KMS-11 (cell line): ENCODE measurements at regions not wholly inside any gene's neighbourhood (a gene's known extent, or its start where the extent isn't known, plus 50 kb on each side); places are given as distances from the start of the nearest gene placed in this dataset.
"Not testable (repeated sequence)": the region's sequence is repeated elsewhere in the genome, so short reads cannot be mapped to it uniquely, and the experiment has no call there.

Experiments used
- H2AFZ ChIP-seq: fragments of 200-600 bp; sonication (generic); 2 replicates; pipeline ENCODE4 v1.6.1; 2016; ENCODE audit warnings: antibody characterized with exemption, mixed run types, low read depth
- H3K27ac ChIP-seq: fragments of 200-600 bp; sonication (generic); 2 replicates; pipeline ENCODE4 v1.6.1; 2016; ENCODE audit warnings: mild to moderate bottlenecking, mixed run types
- H3K27me3 ChIP-seq: fragments of 200-600 bp; sonication (generic); 2 replicates; pipeline ENCODE4 v1.6.1; 2017; ENCODE audit warnings: mild to moderate bottlenecking, low read depth, mixed run types, moderate library complexity; ENCODE audit not compliant: insufficient read depth
- H3K36me3 ChIP-seq: fragments of 200-600 bp; sonication (generic); 2 replicates; pipeline ENCODE4 v1.6.1; 2017; ENCODE audit warnings: mild to moderate bottlenecking, mixed run types; ENCODE audit not compliant: insufficient read depth
- H3K4me1 ChIP-seq: fragments of 200-600 bp; sonication (generic); 2 replicates; pipeline ENCODE4 v1.6.1; 2016; ENCODE audit warnings: mild to moderate bottlenecking, low read depth, mixed run types; ENCODE audit not compliant: poor library complexity, severe bottlenecking
- H3K4me2 ChIP-seq: fragments of 200-600 bp; sonication (generic); 2 replicates; pipeline ENCODE4 v1.7.0; 2016; ENCODE audit warnings: mild to moderate bottlenecking, mixed run types
- H3K4me3 ChIP-seq: fragments of 200-600 bp; sonication (generic); IDR thresholded peaks from 2 replicates; pipeline ENCODE4 v1.6.1; 2017; ENCODE audit warnings: low read depth, low read length, mixed read lengths; ENCODE audit not compliant: insufficient read depth
- H3K79me2 ChIP-seq: fragments of 200-600 bp; sonication (generic); 2 replicates; pipeline ENCODE4 v1.6.1; 2016; ENCODE audit warnings: low read depth, mixed run types; ENCODE audit not compliant: insufficient read depth
- H3K9ac ChIP-seq: fragments of 200-600 bp; sonication (generic); 2 replicates; pipeline ENCODE4 v1.6.1; 2016; ENCODE audit warnings: mild to moderate bottlenecking, mixed run types
- H4K20me1 ChIP-seq: fragments of 200-600 bp; sonication (generic); 2 replicates; pipeline ENCODE4 v1.6.1; 2016; ENCODE audit warnings: mild to moderate bottlenecking, mixed run types; ENCODE audit not compliant: insufficient read depth
- CTCF ChIP-seq: fragments of 200-600 bp; sonication (generic); conservative IDR thresholded peaks from 2 replicates; pipeline ENCODE4 v1.6.1; 2017; ENCODE audit warnings: low read depth, mild to moderate bottlenecking, antibody characterized with exemption, low read length, moderate library complexity, mixed read lengths

DNA sequence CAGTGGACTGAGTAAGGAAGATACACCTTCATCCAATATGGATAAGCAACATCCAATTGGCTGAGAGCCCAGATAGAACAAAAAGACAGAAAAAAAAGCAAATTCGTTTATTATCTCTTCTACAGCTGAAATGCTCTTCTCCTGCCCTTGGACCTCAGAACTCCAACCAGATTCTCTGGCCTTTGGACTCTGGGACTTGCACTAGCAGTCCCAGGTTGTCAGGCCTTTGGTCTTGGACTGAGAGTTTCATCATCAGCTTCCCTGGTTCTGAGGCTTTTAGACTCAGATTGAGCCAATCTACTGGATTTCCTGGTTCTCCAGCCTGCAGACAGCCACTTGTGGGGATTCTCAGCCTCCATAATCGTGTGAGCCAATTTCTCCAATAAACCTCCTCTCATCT, 926.8 kb downstream of the PLA2G4A start:
- Histone ChIP-seq H4K20me1 (no peaks in the 10 kb centered on the region), H3K4me3 (no peak overlapping the region), H3K4me1 (no peaks in the 10 kb centered on the region), H3K4me2 (no peak overlapping the region), H3K9ac (no peak overlapping the region), H2AFZ (no peak overlapping the region), H3K79me2 (no peaks in the 10 kb centered on the region), H3K27ac (no peak overlapping the region), H3K27me3 (no peaks in the 10 kb centered on the region), H3K36me3 (no peaks in the 10 kb centered on the region)
- no peak for TF ChIP-seq CTCF

- not testable (repeated sequence) for H3K36me3 ChIP-seq, H3K4me2 ChIP-seq, H4K20me1 ChIP-seq, H3K79me2 ChIP-seq, H2AFZ ChIP-seq, H3K27ac ChIP-seq, H3K4me3 ChIP-seq, H3K9ac ChIP-seq, H3K4me1 ChIP-seq, H3K27me3 ChIP-seq
These were observed 927.9 kb downstream of the PLA2G4A start for GRCh38 chr1:187756684-187757083.

DNA sequence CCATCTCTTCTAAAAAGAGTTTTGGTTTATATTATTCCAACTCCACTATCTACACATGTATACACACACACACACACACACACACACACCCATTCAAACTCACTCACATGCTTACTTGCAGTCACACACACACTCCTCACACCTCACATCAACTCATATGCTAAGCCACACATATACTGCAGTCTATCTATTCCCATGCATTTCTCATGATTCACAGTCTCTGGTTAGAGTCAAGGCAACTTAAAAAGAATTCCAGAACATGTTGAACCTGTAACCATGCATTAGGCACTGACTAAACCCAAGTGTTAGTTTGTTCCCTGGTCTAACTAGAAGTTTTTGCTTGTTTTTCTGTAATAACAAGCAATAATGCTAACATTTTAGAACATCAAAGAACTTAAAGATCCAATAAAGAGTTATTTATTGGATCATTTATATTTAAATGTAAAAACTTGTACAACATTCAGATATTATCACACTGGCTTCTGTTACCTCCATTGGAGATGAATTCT, 931.1 kb downstream of the PLA2G4A start:
- H3K36me3 ChIP-seq, result no peaks in the 10 kb centered on the region
- no peak for TF ChIP-seq CTCF
- H3K79me2 ChIP-seq, result no peaks in the 10 kb centered on the region
- H4K20me1 ChIP-seq, result no peaks in the 10 kb centered on the region
- no peak overlapping the region for H3K9ac ChIP-seq
- H3K4me2 ChIP-seq, result no peak overlapping the region
- H2AFZ ChIP-seq, result no peak overlapping the region
- no peak overlapping the region for H3K4me3 ChIP-seq
- no peaks in the 10 kb centered on the region for H3K27me3 ChIP-seq
- H3K27ac ChIP-seq, result no peak overlapping the region
- no peaks in the 10 kb centered on the region for H3K4me1 ChIP-seq

DNA sequence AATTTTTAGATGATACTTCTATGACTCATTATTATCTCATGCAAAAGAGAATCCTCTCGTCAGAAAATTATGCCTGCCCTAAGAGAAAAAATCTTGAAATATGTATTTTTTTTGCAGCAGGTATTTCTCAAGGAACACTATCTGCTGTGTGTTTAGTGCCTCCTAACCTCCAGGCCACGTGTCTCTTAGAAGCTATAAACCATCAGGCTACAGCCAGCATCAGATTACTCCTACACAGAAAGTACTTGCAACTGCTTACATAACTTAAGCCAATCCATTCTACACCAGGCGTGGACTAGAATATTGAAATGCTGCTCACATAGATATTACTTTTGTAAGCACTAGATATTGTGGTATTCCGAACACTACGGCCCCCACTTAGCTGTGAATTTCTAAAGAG, 933.4 kb downstream of the PLA2G4A start:
- no peaks in the 10 kb centered on the region for H3K4me1 ChIP-seq
- H2AFZ ChIP-seq, result no peak overlapping the region
- H3K4me3 ChIP-seq, result no peak overlapping the region
- no peaks in the 10 kb centered on the region for H3K27me3 ChIP-seq
- no peaks in the 10 kb centered on the region for H3K36me3 ChIP-seq
- TF ChIP-seq CTCF, result no peak
- no peaks in the 10 kb centered on the region for H4K20me1 ChIP-seq
- H3K27ac ChIP-seq, result no peak overlapping the region
- H3K4me2 ChIP-seq, result no peak overlapping the region
- no peaks in the 10 kb centered on the region for H3K79me2 ChIP-seq
- no peak overlapping the region for H3K9ac ChIP-seq

DNA sequence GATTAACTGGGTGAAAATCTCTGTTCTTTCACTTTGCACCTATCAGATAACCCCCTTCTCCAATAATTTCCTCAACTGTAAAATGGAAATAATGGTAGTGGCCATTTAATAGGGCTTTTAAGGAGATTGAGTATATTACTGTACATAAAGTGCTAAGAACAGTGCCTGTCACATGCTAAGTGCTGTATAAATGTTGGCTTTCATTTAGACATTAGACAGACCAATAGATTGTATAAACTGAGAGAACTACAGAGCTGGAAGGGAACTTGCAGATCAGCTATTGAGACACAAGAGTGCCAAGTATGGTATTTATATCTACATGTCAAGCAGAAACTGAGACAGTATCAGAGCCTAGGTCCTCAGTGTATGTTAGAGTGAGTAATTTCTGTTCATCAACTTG, 934.7 kb downstream of the PLA2G4A start:
- H3K4me2 ChIP-seq, result no peak overlapping the region
- H3K79me2 ChIP-seq, result no peaks in the 10 kb centered on the region
- H3K4me1 ChIP-seq, result no peaks in the 10 kb centered on the region
- no peaks in the 10 kb centered on the region for H4K20me1 ChIP-seq
- H3K36me3 ChIP-seq, result no peaks in the 10 kb centered on the region
- H2AFZ ChIP-seq, result no peak overlapping the region
- TF ChIP-seq CTCF, result no peak
- H3K27ac ChIP-seq, result no peak overlapping the region
- H3K27me3 ChIP-seq, result no peaks in the 10 kb centered on the region
- H3K4me3 ChIP-seq, result no peak overlapping the region
- no peak overlapping the region for H3K9ac ChIP-seq
